ENCODE measurements at regions not wholly inside any gene's neighbourhood (a gene's known extent, or its start where the extent isn't known, plus 50 kb on each side); places are given as distances from the start of the nearest gene placed in this dataset.

GRCh38 chr5:162769019-162769418 is 668.4 kb upstream of the CCNG1 start:
- H3K56ac ChIP-seq (ENCODE audit: insufficient read length, low read depth, low read length): no peak overlapping the region

More at GRCh38 chr5:162769019-162769418, 668.4 kb upstream of the CCNG1 start:
- Histone ChIP-seq H3K9ac (ENCODE audit: extremely low read depth, insufficient read length, low read length) (no peak overlapping the region), H3K79me1 (ENCODE audit: insufficient read depth, low read depth, low read length, poor library complexity, severe bottlenecking) (no peaks in the 10 kb centered on the region), H2BK120ac (ENCODE audit: low read depth, low read length, poor library complexity, severe bottlenecking) (no peak overlapping the region), H2BK15ac (ENCODE audit: low read depth, low read length) (no peak overlapping the region), H3K4ac (ENCODE audit: low read depth, low read length) (no peak overlapping the region), H2AK5ac (ENCODE audit: insufficient read length, low read length) (no peak overlapping the region), H3K4me2 (ENCODE audit: insufficient read depth, insufficient read length, low read length) (no peak overlapping the region), H3K27me3 (ENCODE audit: insufficient read depth, low read length) (no peaks in the 10 kb centered on the region), H3K27ac (ENCODE audit: insufficient read length, low read depth, low read length) (no peak overlapping the region), H4K20me1 (ENCODE audit: control insufficient read depth, insufficient read depth, insufficient read length) (no peaks in the 10 kb centered on the region), H2BK20ac (ENCODE audit: low read depth, low read length, poor library complexity, severe bottlenecking) (no peak overlapping the region), H4K91ac (ENCODE audit: insufficient read length, low read depth, low read length) (no peak overlapping the region), H3K4me1 (ENCODE audit: insufficient read depth, low read length) (no peaks in the 10 kb centered on the region), H2BK12ac (ENCODE audit: insufficient read length, low read depth, low read length) (no peak overlapping the region), H3K23me2 (ENCODE audit: insufficient read length, low read depth, low read length, poor library complexity, severe bottlenecking) (no peaks in the 10 kb centered on the region), H2BK5ac (ENCODE audit: insufficient read length, low read length) (no peak overlapping the region), H3K23ac (ENCODE audit: insufficient read length, low read depth, low read length) (no peak overlapping the region), H3T11ph (ENCODE audit: low read length) (no peak overlapping the region), H3K79me2 (ENCODE audit: insufficient read depth, low read length) (no peaks in the 10 kb centered on the region), H4K8ac (replicated peaks; ENCODE audit: insufficient read length, low read depth, low read length) (no peak overlapping the region), H3K9me3 (ENCODE audit: control insufficient read depth, low read depth, low read length) (no peaks in the 10 kb centered on the region), H2AFZ (ENCODE audit: low read length) (no peak overlapping the region), H3K18ac (ENCODE audit: insufficient read length, low read depth, low read length) (no peak overlapping the region), H4K5ac (ENCODE audit: insufficient read length, low read depth, low read length) (no peak overlapping the region), H3K14ac (ENCODE audit: insufficient read depth, low read length) (no peak overlapping the region)
- Mint-ChIP-seq H3K36me3 (ENCODE audit: insufficient read depth in 1 of 3, low read depth in 3 of 3) (no peaks in the 10 kb centered on the region), H3K4me3 (no peak overlapping the region), H3K4me1 (no peaks in the 10 kb centered on the region), H3K9me3 (no peaks in the 10 kb centered on the region), H3K27ac (no peak overlapping the region), H3K27me3 (ENCODE audit: low read depth) (no peaks in the 10 kb centered on the region)
- TF ChIP-seq, protein P1, sequence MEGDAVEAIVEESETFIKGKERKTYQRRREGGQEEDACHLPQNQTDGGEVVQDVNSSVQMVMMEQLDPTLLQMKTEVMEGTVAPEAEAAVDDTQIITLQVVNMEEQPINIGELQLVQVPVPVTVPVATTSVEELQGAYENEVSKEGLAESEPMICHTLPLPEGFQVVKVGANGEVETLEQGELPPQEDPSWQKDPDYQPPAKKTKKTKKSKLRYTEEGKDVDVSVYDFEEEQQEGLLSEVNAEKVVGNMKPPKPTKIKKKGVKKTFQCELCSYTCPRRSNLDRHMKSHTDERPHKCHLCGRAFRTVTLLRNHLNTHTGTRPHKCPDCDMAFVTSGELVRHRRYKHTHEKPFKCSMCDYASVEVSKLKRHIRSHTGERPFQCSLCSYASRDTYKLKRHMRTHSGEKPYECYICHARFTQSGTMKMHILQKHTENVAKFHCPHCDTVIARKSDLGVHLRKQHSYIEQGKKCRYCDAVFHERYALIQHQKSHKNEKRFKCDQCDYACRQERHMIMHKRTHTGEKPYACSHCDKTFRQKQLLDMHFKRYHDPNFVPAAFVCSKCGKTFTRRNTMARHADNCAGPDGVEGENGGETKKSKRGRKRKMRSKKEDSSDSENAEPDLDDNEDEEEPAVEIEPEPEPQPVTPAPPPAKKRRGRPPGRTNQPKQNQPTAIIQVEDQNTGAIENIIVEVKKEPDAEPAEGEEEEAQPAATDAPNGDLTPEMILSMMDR (conservative IDR thresholded peaks at IDR 0.05): no peak
- no peak for DNase-seq
- WGBS (ENCODE audit: extremely low coverage, insufficient read length, low lambda C conversion rate): no CpG with 5 or more reads among the region's 4 CpGs
